Activated B cell treated with CpG ODN at 0.5 μM for 24 hours (primary cell): ENCODE measurements at regions not wholly inside any gene's neighbourhood (a gene's known extent, or its start where the extent isn't known, plus 50 kb on each side); places are given as distances from the start of the nearest gene placed in this dataset.

Experiments
- ATAC-seq: fragments of 200-7000 bp; cut with Tn5 transposase; one replicate; pipeline ENCODE4 v1.10.0; 2021; ENCODE audit warnings: low read depth, mild to moderate bottlenecking, moderate library complexity
- CTCF ChIA-PET: fragments of 350-600 bp; sonication (Branson Sonifier 250); formaldehyde crosslinking; loops from one replicate; lab custom pipeline; 2021; ENCODE audit warnings: antibody characterized with exemption; lab: Charles Lee
- POLR2A ChIA-PET: fragments of 350-600 bp; sonication (Branson Sonifier 250); formaldehyde crosslinking; loops from one replicate; lab custom pipeline; 2021; ENCODE audit warnings: antibody characterized with exemption; lab: Charles Lee
- DNase-seq: peaks from one replicate; pipeline ENCODE4 v3.0.0; 2022
- H3K27ac Mint-ChIP-seq: one replicate; pipeline ENCODE4 v1.8.0; 2020; ENCODE audit warnings: mixed read lengths
- H3K27me3 Mint-ChIP-seq: one replicate; pipeline ENCODE4 v1.8.0; 2021; ENCODE audit warnings: mixed read lengths
- H3K36me3 Mint-ChIP-seq: one replicate; pipeline ENCODE4 v1.8.0; 2021; ENCODE audit warnings: low read depth, mixed read lengths
- H3K4me1 Mint-ChIP-seq: one replicate; pipeline ENCODE4 v1.8.0; 2021; ENCODE audit warnings: mixed read lengths
- H3K4me3 Mint-ChIP-seq: one replicate; pipeline ENCODE4 v1.8.0; 2020; ENCODE audit warnings: mild to moderate bottlenecking, mixed read lengths
- H3K9me3 Mint-ChIP-seq: one replicate; pipeline ENCODE4 v1.8.0; 2020; ENCODE audit warnings: mixed read lengths
- CTCF ChIP-seq: fragments of 200-600 bp; IDR thresholded peaks from one replicate; pipeline ENCODE4 v1.8.0; 2022; ENCODE audit warnings: antibody characterized with exemption, mild to moderate bottlenecking
- intact Hi-C: fragments of 100-400 bp; cut with micrococcal nuclease; formaldehyde crosslinking; loops from one replicate; pipeline ENCODE4 v1.15.1; 2024

- POLR2A ChIA-PET = no interaction called here
Observed at GRCh38 chr18:37617623-37618022, 52.0 kb upstream of the CELF4 start.

More at GRCh38 chr18:37617623-37618022, 52.0 kb upstream of the CELF4 start:
- Mint-ChIP-seq H3K9me3 (no peaks in the 10 kb centered on the region), H3K36me3 (no peaks in the 10 kb centered on the region), H3K4me1 (no peaks in the 10 kb centered on the region), H3K27ac (no peak overlapping the region), H3K4me3 (no peak overlapping the region), H3K27me3 (no peaks in the 10 kb centered on the region)
- CTCF ChIA-PET = no interaction called here
- DNase-seq (no peak), ATAC-seq (no peak)
- TF ChIP-seq CTCF = no peak
- intact Hi-C loops = no loop called here
